ENCODE measurements at regions not wholly inside any gene's neighbourhood (a gene's known extent, or its start where the extent isn't known, plus 50 kb on each side); places are given as distances from the start of the nearest gene placed in this dataset.

DNA sequence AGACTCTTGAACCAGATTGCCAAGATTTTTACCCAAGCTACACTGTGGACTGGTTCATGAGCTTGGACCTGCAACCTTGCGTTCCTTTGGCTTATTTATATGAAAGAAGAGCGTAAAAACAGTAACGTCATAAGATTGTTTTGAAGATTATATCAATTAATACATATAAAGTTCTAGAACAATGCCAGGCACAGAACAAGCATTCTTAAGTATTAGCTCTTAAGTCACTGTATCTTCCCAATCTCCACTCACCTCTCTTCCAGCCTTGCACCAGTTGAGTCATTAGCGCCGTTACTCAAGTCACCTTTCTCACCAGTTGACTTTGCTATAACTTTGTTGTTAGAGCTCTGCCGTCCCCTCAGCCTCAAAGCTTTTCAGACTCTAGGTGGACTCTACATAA lies 415.7 kb downstream of the PLK2 start:
- H3K9me3 ChIP-seq (ENCODE audit: control insufficient read depth, low read length) = no peaks in the 10 kb centered on the region
- H3K4me1 ChIP-seq (ENCODE audit: control insufficient read depth in 1 of 2, insufficient read depth in 2 of 2, low read length in 2 of 2) = no peaks in the 10 kb centered on the region
- H3K27ac ChIP-seq (ENCODE audit: low read depth in 1 of 2, low read length in 2 of 2) = no peak overlapping the region
- no peaks in the 10 kb centered on the region for H3K27me3 ChIP-seq (ENCODE audit: control insufficient read depth in 1 of 2, insufficient read depth in 2 of 2, low read length in 1 of 2)
- no peak for ATAC-seq (ENCODE audit: low FRiP score)
- no peak overlapping the region for H3K4me3 ChIP-seq (ENCODE audit: low read length in 2 of 2)
- 80 to 87% methylated on average over 6 of the region's 6 CpGs for WGBS, 2 donors
- intact Hi-C loops (cut with DNase I) = no loop called here
- no peak for DNase-seq
- H3K36me3 ChIP-seq (ENCODE audit: control insufficient read depth in 1 of 2, insufficient read depth in 2 of 2, low read length in 1 of 2) = no peaks in the 10 kb centered on the region

DNA sequence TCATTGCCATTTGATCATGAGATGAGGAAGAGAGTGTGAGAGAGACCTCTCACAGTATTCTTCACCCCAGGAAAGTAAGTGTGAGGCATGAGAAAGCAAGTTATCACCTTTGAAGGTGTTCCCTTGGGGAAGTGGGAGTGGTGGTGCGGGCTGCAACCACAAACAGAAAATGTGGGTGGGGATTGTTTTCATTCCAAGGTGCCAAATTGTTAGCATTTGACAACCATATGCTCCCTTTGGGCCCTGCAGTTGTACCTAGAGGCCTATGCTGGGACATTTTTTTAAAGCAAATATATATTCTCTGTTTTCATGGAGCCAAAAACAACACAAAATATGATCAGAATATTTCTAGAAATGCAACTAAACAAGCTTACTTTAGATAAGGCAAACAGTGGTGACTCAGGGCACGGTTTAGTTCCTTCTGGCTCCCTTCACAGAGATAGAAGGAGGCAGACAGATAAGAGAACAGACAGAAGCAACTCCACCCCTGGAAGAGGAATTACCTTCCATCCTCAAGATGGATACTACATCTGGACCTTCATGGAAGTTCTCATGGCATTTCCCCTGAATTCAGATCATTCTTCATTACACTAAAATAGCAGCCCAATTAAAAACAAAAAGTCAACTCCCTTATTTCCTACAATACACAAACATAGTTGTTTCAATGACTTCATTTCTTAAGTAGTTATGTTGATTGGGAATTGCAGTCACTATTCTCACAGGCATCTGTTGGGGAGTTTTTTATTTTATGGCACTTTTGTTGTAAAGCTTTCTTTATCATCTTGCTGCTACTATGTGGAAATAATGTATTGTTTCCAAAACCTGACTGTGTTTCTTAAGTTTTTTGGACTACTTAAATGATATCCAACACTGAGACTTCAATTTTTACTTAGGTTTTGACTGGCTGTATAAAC lies 416.6 kb downstream of the PLK2 start:
- WGBS, 2 donors = 79 to 89% methylated on average over 2 of the region's 2 CpGs
- ATAC-seq (ENCODE audit: low FRiP score) = no peak
- no peaks in the 10 kb centered on the region for H3K27me3 ChIP-seq (ENCODE audit: control insufficient read depth in 1 of 2, insufficient read depth in 2 of 2, low read length in 1 of 2)

DNA sequence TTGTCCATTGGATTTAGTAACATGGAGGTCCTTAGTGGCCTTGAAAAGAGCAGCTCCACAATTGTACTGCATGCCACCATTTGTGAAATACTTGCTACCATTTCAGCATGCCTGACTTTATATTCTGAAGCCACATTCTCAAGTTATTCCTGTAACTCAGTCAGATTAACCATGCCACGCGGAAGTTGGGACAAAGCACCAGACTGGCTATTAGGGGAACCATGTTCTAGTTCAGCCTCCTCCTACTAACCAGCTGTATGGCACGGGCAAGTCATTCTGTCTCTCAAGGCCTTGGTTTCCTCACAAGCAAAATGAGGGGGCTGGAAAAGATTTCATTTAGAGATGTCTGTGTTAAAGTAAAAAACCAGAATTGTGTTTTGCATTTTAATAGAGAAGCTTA lies 418.0 kb downstream of the PLK2 start:
- WGBS, 2 donors = 98 to 99% methylated on average over 3 of the region's 3 CpGs
- H3K27me3 ChIP-seq (ENCODE audit: control insufficient read depth in 1 of 2, insufficient read depth in 2 of 2, low read length in 1 of 2) = no peaks in the 10 kb centered on the region
- H3K36me3 ChIP-seq (ENCODE audit: control insufficient read depth in 1 of 2, insufficient read depth in 2 of 2, low read length in 1 of 2) = no peaks in the 10 kb centered on the region
- H3K4me3 ChIP-seq (ENCODE audit: low read length in 2 of 2) = no peak overlapping the region
- H3K4me1 ChIP-seq (ENCODE audit: control insufficient read depth in 1 of 2, insufficient read depth in 2 of 2, low read length in 2 of 2) = no peaks in the 10 kb centered on the region
- H3K9me3 ChIP-seq (ENCODE audit: control insufficient read depth, low read length) = no peaks in the 10 kb centered on the region
- ATAC-seq (ENCODE audit: low FRiP score) (no peak), DNase-seq (no peak)
- H3K27ac ChIP-seq (ENCODE audit: low read depth in 1 of 2, low read length in 2 of 2) = no peak overlapping the region
- intact Hi-C loops (cut with DNase I) = no loop called here

More for the DNA sequence above, 416.6 kb downstream of the PLK2 start:
- intact Hi-C loops (cut with DNase I) = no loop called here
- no peak overlapping the region for H3K4me3 ChIP-seq (ENCODE audit: low read length in 2 of 2)
- no peaks in the 10 kb centered on the region for H3K36me3 ChIP-seq (ENCODE audit: control insufficient read depth in 1 of 2, insufficient read depth in 2 of 2, low read length in 1 of 2)
- H3K27ac ChIP-seq (ENCODE audit: low read depth in 1 of 2, low read length in 2 of 2) = no peak overlapping the region
- no peaks in the 10 kb centered on the region for H3K9me3 ChIP-seq (ENCODE audit: control insufficient read depth, low read length)
- DNase-seq = no peak
- no peaks in the 10 kb centered on the region for H3K4me1 ChIP-seq (ENCODE audit: control insufficient read depth in 1 of 2, insufficient read depth in 2 of 2, low read length in 2 of 2)

DNA sequence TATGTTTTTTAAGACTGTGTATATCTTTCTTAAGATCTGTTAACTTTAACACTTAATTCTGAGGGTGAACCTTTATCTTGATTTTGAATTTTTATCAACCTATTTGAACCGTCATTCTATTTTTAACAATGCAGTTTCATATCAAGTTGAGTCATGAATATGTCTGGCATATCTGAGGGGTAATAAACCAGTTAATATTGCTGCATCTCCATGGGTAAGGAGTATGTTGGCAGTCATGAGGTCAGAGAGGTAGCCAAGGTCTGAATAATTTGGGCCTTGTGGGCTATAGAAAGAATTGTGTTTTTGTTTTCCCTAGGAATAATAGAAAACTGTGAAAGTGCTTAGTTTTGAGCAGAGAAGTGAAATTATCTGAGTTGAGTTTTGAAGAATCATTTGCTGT lies 419.0 kb downstream of the PLK2 start:
- Histone ChIP-seq H3K4me3 (ENCODE audit: low read length in 2 of 2) (no peak overlapping the region), H3K36me3 (ENCODE audit: control insufficient read depth in 1 of 2, insufficient read depth in 2 of 2, low read length in 1 of 2) (no peaks in the 10 kb centered on the region), H3K27me3 (ENCODE audit: control insufficient read depth in 1 of 2, insufficient read depth in 2 of 2, low read length in 1 of 2) (no peaks in the 10 kb centered on the region), H3K4me1 (ENCODE audit: control insufficient read depth in 1 of 2, insufficient read depth in 2 of 2, low read length in 2 of 2) (no peaks in the 10 kb centered on the region), H3K27ac (ENCODE audit: low read depth in 1 of 2, low read length in 2 of 2) (no peak overlapping the region), H3K9me3 (ENCODE audit: control insufficient read depth, low read length) (no peaks in the 10 kb centered on the region)
- intact Hi-C loops (cut with DNase I) = no loop called here
- no peak for DNase-seq
- WGBS, 2 donors = 0% methylated on average over 1 of the region's 1 CpG
- ATAC-seq (ENCODE audit: low FRiP score) = no peak

DNA sequence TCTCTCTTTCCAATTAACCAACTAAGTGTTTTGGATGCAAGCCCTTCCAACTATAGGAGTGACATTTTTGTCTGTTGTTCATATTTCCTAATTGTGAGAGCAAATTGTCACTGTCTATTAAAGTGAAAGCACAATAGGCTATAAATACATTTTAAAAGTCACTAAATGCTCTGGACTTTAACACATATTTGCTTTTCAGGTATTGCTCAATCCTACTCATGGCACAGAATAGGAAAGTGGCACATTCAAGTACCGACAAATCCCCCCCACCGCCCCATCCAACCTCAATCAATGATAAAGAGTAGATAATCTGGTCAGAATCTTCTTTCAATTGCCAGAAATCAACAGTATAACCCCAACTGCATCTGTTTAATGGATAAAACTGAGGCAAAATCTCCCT lies 419.8 kb downstream of the PLK2 start:
- H3K4me3 ChIP-seq (ENCODE audit: low read length in 2 of 2) = no peak overlapping the region
- no peaks in the 10 kb centered on the region for H3K27me3 ChIP-seq (ENCODE audit: control insufficient read depth in 1 of 2, insufficient read depth in 2 of 2, low read length in 1 of 2)
- intact Hi-C loops (cut with DNase I) = no loop called here
- 48% methylated on average over 2 of the region's 2 CpGs for WGBS, 2 donors
- H3K36me3 ChIP-seq (ENCODE audit: control insufficient read depth in 1 of 2, insufficient read depth in 2 of 2, low read length in 1 of 2) = no peaks in the 10 kb centered on the region
- no peak for DNase-seq
- H3K4me1 ChIP-seq (ENCODE audit: control insufficient read depth in 1 of 2, insufficient read depth in 2 of 2, low read length in 2 of 2) = no peaks in the 10 kb centered on the region
- no peak for ATAC-seq (ENCODE audit: low FRiP score)
- H3K9me3 ChIP-seq (ENCODE audit: control insufficient read depth, low read length) = no peaks in the 10 kb centered on the region
- no peak overlapping the region for H3K27ac ChIP-seq (ENCODE audit: low read depth in 1 of 2, low read length in 2 of 2)

DNA sequence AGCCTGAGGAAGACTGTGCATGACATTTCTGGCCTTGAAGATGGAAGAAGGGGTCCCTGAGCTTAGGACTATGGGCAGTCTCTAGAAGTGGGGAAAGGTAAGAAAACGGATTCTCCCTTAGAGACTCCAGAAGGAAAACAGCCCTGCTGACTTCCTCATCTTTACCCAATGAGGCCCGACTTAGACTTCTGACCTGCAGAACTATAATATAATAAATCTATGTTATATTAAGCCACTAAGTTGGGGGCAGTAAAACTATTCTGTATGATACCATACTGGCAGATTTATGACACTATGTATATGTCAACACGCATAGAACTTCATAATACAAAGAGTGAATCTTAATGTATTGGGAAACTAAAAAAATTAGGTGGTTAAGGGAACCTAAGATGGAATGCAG lies 422.0 kb downstream of the PLK2 start:
- Histone ChIP-seq H3K9me3 (ENCODE audit: control insufficient read depth, low read length) (no peaks in the 10 kb centered on the region), H3K4me3 (ENCODE audit: low read length in 2 of 2) (no peak overlapping the region), H3K36me3 (ENCODE audit: control insufficient read depth in 1 of 2, insufficient read depth in 2 of 2, low read length in 1 of 2) (no peaks in the 10 kb centered on the region), H3K27ac (ENCODE audit: low read depth in 1 of 2, low read length in 2 of 2) (no peak overlapping the region), H3K27me3 (ENCODE audit: control insufficient read depth in 1 of 2, insufficient read depth in 2 of 2, low read length in 1 of 2) (no peaks in the 10 kb centered on the region), H3K4me1 (ENCODE audit: control insufficient read depth in 1 of 2, insufficient read depth in 2 of 2, low read length in 2 of 2) (no peaks in the 10 kb centered on the region)
- 89 to 91% methylated on average over 3 of the region's 3 CpGs for WGBS, 2 donors
- DNase-seq (no peak), ATAC-seq (ENCODE audit: low FRiP score) (no peak)
- intact Hi-C loops (cut with DNase I) = no loop called here

DNA sequence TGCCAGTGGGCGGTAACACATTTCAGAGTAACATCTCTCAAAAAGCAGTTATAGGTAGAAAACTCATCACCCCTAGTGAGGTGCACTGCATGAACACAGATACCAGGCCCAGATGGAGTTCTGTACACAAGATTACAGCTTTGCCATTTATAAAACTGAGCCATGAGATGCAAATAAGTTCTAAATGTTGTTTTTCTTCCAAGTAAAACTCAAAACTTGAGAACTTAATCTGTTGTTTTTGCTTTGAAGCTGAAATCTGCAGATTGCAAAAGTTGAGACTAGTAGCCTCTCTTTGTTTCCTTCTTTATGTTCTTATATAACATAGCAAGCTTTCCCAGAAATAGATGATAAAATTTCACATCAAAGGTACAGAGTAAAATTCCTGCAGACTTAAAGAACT lies 434.1 kb downstream of the PLK2 start:
- 99 to 100% methylated on average over 1 of the region's 1 CpG for WGBS, 2 donors

DNA sequence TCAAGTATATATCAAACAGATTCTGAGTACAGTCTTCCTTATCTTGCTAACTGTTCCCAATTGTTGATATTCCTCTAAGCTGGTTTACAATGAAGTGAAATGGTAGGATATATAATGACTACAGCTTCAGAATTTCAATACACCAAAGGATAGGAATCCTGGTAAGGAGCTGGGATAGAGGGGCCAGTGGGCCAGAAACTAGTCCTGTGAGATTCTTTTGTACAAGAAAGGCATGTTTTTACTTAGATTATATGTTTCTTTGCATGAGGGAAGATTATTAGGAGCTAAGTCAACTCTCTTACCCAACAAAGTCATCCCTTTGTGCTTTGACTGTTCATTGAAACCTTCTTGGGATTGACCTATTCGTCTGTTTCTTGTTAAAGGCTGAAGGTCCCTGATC lies 435.7 kb downstream of the PLK2 start:
- H3K4me3 ChIP-seq (ENCODE audit: low read length in 2 of 2) = no peak overlapping the region
- H3K27ac ChIP-seq (ENCODE audit: low read depth in 1 of 2, low read length in 2 of 2) = no peak overlapping the region
- no peaks in the 10 kb centered on the region for H3K36me3 ChIP-seq (ENCODE audit: control insufficient read depth in 1 of 2, insufficient read depth in 2 of 2, low read length in 1 of 2)
- intact Hi-C loops (cut with DNase I) = no loop called here
- 0% methylated on average over 1 of the region's 1 CpG for WGBS, 2 donors
- peaks cover 2 to 5% of the 10 kb centered on the region in 2 donors for H3K4me1 ChIP-seq (ENCODE audit: control insufficient read depth in 1 of 2, insufficient read depth in 2 of 2, low read length in 2 of 2)
- H3K27me3 ChIP-seq (ENCODE audit: control insufficient read depth in 1 of 2, insufficient read depth in 2 of 2, low read length in 1 of 2) = no peaks in the 10 kb centered on the region
- H3K9me3 ChIP-seq (ENCODE audit: control insufficient read depth, low read length) = no peaks in the 10 kb centered on the region
- ATAC-seq (ENCODE audit: low FRiP score) (no peak), DNase-seq (no peak)

More for the DNA sequence above, 434.1 kb downstream of the PLK2 start:
- intact Hi-C loops (cut with DNase I) = no loop called here
- Histone ChIP-seq H3K4me1 (ENCODE audit: control insufficient read depth in 1 of 2, insufficient read depth in 2 of 2, low read length in 2 of 2) (peaks cover 0 to 5% of the 10 kb centered on the region in 2 donors), H3K9me3 (ENCODE audit: control insufficient read depth, low read length) (no peaks in the 10 kb centered on the region), H3K27ac (ENCODE audit: low read depth in 1 of 2, low read length in 2 of 2) (no peak overlapping the region), H3K36me3 (ENCODE audit: control insufficient read depth in 1 of 2, insufficient read depth in 2 of 2, low read length in 1 of 2) (no peaks in the 10 kb centered on the region), H3K27me3 (ENCODE audit: control insufficient read depth in 1 of 2, insufficient read depth in 2 of 2, low read length in 1 of 2) (no peaks in the 10 kb centered on the region), H3K4me3 (ENCODE audit: low read length in 2 of 2) (no peak overlapping the region)
- DNase-seq (no peak), ATAC-seq (ENCODE audit: low FRiP score) (no peak)

DNA sequence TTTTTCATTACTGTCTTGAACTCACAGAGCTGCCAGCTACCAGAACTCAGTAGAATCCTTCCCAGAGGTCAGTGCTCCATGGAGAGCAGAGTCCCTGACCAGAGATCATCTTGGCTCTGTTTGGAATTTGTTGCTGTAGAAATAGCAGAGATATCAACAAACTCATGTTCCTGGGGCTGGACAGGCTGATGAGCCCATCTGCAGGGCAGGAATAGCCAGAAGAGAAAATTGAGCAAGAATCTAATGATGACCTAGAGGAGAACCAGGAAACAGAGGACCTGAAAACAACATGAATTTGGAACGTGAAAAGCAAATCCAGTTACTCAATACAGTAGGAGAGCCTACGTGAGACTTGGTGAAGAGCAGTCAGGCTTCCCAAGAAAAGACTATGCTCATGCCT lies 437.8 kb downstream of the PLK2 start:
- Histone ChIP-seq H3K9me3 (ENCODE audit: control insufficient read depth, low read length) (no peaks in the 10 kb centered on the region), H3K27ac (ENCODE audit: low read depth in 1 of 2, low read length in 2 of 2) (no peak overlapping the region), H3K4me3 (ENCODE audit: low read length in 2 of 2) (no peak overlapping the region), H3K36me3 (ENCODE audit: control insufficient read depth in 1 of 2, insufficient read depth in 2 of 2, low read length in 1 of 2) (no peaks in the 10 kb centered on the region), H3K4me1 (ENCODE audit: control insufficient read depth in 1 of 2, insufficient read depth in 2 of 2, low read length in 2 of 2) (peaks cover 4 to 5% of the 10 kb centered on the region in 2 donors), H3K27me3 (ENCODE audit: control insufficient read depth in 1 of 2, insufficient read depth in 2 of 2, low read length in 1 of 2) (no peaks in the 10 kb centered on the region)
- ATAC-seq (ENCODE audit: low FRiP score) = peak; percentile 62
- DNase-seq = no peak
- intact Hi-C loops (cut with DNase I) = no loop called here
- 76 to 84% methylated on average over 2 of the region's 2 CpGs for WGBS, 2 donors

All from aorta (tissue), 5 donors.